ENCODE measurements at regions not wholly inside any gene's neighbourhood (a gene's known extent, or its start where the extent isn't known, plus 50 kb on each side); places are given as distances from the start of the nearest gene placed in this dataset.

DNA sequence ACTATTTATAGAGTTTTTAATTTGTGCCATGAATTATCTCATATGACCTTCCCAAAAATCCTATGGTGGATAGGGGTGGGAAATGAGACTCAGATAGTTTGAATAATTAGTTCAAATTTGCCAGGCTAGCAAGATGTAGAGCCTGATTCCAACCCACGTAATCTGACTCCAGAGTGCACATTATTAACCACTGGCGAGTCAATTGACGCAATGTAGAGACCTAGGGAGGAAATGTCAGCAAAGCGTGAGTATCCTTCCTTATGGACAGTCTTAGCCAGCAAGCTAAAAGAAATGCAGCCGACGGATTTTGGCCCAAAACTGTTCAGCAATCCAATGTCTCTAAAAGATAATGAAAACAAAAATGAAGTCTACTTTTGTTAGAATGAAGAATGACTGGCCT lies 193.3 kb upstream of the KRR1 start:
- TF ChIP-seq POLR2AphosphoS5 (IDR thresholded peaks at IDR 0.05; ENCODE audit: low read depth, low read length) (0 out of 2 replicates have a peak, but pooled peaks have one; percentile 36), TAF1 (IDR thresholded peaks at IDR 0.05; ENCODE audit: borderline replicate concordance, insufficient read depth, low read length) (0 out of 2 replicates have a peak, but pooled peaks have one; percentile 49), FOXP2 (optimal IDR thresholded peaks at IDR 0.05; ENCODE audit: borderline replicate concordance, extremely low read depth, extremely low read length, insufficient read depth) (no peak), SIN3A (IDR thresholded peaks at IDR 0.05; ENCODE audit: borderline replicate concordance, insufficient read depth, low read length) (0 out of 2 replicates have a peak, but pooled peaks have one; percentile 34)
- TF ChIP-seq, protein P1, sequence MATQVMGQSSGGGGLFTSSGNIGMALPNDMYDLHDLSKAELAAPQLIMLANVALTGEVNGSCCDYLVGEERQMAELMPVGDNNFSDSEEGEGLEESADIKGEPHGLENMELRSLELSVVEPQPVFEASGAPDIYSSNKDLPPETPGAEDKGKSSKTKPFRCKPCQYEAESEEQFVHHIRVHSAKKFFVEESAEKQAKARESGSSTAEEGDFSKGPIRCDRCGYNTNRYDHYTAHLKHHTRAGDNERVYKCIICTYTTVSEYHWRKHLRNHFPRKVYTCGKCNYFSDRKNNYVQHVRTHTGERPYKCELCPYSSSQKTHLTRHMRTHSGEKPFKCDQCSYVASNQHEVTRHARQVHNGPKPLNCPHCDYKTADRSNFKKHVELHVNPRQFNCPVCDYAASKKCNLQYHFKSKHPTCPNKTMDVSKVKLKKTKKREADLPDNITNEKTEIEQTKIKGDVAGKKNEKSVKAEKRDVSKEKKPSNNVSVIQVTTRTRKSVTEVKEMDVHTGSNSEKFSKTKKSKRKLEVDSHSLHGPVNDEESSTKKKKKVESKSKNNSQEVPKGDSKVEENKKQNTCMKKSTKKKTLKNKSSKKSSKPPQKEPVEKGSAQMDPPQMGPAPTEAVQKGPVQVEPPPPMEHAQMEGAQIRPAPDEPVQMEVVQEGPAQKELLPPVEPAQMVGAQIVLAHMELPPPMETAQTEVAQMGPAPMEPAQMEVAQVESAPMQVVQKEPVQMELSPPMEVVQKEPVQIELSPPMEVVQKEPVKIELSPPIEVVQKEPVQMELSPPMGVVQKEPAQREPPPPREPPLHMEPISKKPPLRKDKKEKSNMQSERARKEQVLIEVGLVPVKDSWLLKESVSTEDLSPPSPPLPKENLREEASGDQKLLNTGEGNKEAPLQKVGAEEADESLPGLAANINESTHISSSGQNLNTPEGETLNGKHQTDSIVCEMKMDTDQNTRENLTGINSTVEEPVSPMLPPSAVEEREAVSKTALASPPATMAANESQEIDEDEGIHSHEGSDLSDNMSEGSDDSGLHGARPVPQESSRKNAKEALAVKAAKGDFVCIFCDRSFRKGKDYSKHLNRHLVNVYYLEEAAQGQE (IDR thresholded peaks at IDR 0.05; ENCODE audit: insufficient read depth in 1 of 2, low read depth in 2 of 2, low read length in 2 of 2), result peak in 1 of 2 experiments; percentile 67; a peak in 1 of 4 replicates

DNA sequence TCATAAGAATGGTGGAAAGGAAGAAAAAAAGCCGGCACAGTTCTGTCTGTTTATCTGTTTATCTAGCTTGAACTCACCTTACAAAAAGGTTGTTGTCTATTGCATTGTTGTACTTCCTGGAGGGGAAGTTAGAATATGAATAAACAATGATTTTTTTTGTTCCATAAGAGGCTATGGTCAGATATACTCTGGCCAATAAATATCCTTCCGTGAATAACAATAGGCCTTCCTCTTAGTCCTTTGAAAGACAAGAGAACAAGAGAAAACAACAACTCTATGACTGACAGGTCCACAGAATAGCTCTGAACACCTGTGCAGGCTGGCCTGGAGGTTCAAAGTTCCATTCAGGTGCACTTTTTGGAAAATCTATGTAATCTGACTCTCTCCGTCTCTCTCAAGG lies 192.8 kb upstream of the KRR1 start:
- TF ChIP-seq POLR2AphosphoS5 (IDR thresholded peaks at IDR 0.05; ENCODE audit: low read depth, low read length), result no peak
- TF ChIP-seq FOXP2 (optimal IDR thresholded peaks at IDR 0.05; ENCODE audit: borderline replicate concordance, extremely low read depth, extremely low read length, insufficient read depth), result no peak
- TF ChIP-seq, protein P1 (IDR thresholded peaks at IDR 0.05; ENCODE audit: insufficient read depth in 1 of 2, low read depth in 2 of 2, low read length in 2 of 2), result no peak
- no peak for TF ChIP-seq TAF1 (IDR thresholded peaks at IDR 0.05; ENCODE audit: borderline replicate concordance, insufficient read depth, low read length)
- no peak for TF ChIP-seq SIN3A (IDR thresholded peaks at IDR 0.05; ENCODE audit: borderline replicate concordance, insufficient read depth, low read length)

DNA sequence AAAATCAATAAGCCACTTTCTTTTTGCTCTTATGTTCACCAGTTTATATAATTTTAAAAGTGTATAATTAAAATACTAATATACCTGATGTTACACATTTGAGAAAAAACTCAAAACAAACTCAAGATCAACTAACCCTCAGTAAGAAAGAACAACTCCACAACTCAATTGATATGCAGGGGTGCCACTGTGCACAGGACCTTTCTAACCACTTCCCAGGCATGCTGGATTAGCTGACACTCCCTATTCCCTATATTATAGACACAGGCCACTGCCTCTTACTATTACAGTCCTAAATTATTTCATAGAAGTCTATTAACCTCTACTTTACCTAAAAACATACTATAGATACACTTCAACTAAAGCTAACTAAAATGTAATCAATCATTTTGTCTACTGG lies 191.7 kb upstream of the KRR1 start:
- TF ChIP-seq POLR2AphosphoS5 (IDR thresholded peaks at IDR 0.05; ENCODE audit: low read depth, low read length) (no peak), FOXP2 (optimal IDR thresholded peaks at IDR 0.05; ENCODE audit: borderline replicate concordance, extremely low read depth, extremely low read length, insufficient read depth) (no peak), SIN3A (IDR thresholded peaks at IDR 0.05; ENCODE audit: borderline replicate concordance, insufficient read depth, low read length) (no peak), TAF1 (IDR thresholded peaks at IDR 0.05; ENCODE audit: borderline replicate concordance, insufficient read depth, low read length) (no peak)
- TF ChIP-seq, protein P1 (IDR thresholded peaks at IDR 0.05; ENCODE audit: insufficient read depth in 1 of 2, low read depth in 2 of 2, low read length in 2 of 2), result no peak

DNA sequence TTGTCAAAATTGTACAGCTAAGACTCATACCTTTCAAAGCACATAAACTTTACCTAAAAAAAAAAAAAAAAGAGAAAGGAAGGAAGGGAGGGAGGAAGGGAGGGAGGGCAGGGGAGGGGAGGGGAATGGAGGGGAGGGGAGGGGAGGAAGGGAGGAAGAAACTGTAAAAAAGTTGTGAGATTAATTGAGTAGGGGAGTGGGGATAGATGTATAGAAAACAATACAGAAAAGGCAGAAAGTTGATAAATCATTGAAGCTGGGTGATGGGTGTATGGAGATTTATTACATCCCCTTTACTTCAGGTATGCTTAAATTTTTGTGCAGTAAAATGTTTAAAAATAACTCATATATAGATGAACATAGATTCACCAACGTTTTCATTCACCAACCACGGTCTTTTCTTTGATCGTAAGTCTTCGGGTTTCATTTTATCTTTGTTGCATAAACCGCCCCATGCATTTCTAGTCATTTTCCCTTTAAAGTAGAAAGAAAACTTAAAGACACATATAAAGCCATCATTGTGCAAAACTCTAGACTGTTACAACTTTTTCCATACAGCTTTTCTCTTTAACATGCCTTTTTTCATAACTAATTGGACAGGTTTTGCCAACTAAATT lies 191.2 kb upstream of the KRR1 start:
- TF ChIP-seq, protein P1 (IDR thresholded peaks at IDR 0.05; ENCODE audit: insufficient read depth in 1 of 2, low read depth in 2 of 2, low read length in 2 of 2), result no peak
- TF ChIP-seq FOXP2 (optimal IDR thresholded peaks at IDR 0.05; ENCODE audit: borderline replicate concordance, extremely low read depth, extremely low read length, insufficient read depth), result no peak
- TF ChIP-seq TAF1 (IDR thresholded peaks at IDR 0.05; ENCODE audit: borderline replicate concordance, insufficient read depth, low read length), result no peak
- TF ChIP-seq SIN3A (IDR thresholded peaks at IDR 0.05; ENCODE audit: borderline replicate concordance, insufficient read depth, low read length), result no peak
- no peak for TF ChIP-seq POLR2AphosphoS5 (IDR thresholded peaks at IDR 0.05; ENCODE audit: low read depth, low read length)

All from PFSK-1 (cell line).